Astrocyte of the cerebellum (primary cell): ENCODE measurements at regions not wholly inside any gene's neighbourhood (a gene's known extent, or its start where the extent isn't known, plus 50 kb on each side); places are given as distances from the start of the nearest gene placed in this dataset.

Experiments used
- DNase-seq: peaks from one replicate; pipeline ENCODE4 v3.0.0-alpha.2; 2011; ENCODE audit warnings: low read depth
- H3K4me3 ChIP-seq: 2 replicates; pipeline ENCODE4 v1.5.1; 2011; ENCODE audit warnings: mild to moderate bottlenecking, low read depth, low read length, moderate library complexity
- in situ Hi-C: cut with HindIII; loops from 2 replicates; pipeline ENCODE4 v1.10.0; 2017; ENCODE audit warnings: low sequenced_read_pairs
- TF ChIP-seq, protein P1 (sequence below): IDR thresholded peaks from 2 replicates; pipeline ENCODE4 v1.5.1; 2012; ENCODE audit warnings: low read length, low read depth, moderate library complexity, mild to moderate bottlenecking; ENCODE audit errors: missing control alignments

DNA sequence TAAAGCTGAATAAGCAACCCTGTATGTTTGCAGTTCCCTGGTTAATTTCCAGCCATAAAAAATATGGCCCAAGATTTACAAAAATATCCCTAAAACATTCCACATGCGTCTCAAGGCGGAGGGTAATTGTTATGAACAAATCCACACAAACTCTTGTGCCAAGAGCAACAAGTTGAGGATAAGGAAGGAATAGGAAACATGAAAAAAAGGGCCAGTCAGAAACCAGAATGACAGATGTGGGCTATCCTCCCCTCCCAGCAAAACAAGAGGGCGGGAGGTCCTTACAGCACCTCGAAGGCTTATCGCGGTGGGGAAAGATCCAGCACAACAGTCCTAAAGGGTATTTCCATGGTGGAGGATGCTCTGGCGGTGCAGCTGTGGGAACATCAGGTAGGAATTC lies 155.6 kb upstream of the HES1 start:
- no peak for DNase-seq
- H3K4me3 ChIP-seq, result no peak overlapping the region
- TF ChIP-seq, protein P1, sequence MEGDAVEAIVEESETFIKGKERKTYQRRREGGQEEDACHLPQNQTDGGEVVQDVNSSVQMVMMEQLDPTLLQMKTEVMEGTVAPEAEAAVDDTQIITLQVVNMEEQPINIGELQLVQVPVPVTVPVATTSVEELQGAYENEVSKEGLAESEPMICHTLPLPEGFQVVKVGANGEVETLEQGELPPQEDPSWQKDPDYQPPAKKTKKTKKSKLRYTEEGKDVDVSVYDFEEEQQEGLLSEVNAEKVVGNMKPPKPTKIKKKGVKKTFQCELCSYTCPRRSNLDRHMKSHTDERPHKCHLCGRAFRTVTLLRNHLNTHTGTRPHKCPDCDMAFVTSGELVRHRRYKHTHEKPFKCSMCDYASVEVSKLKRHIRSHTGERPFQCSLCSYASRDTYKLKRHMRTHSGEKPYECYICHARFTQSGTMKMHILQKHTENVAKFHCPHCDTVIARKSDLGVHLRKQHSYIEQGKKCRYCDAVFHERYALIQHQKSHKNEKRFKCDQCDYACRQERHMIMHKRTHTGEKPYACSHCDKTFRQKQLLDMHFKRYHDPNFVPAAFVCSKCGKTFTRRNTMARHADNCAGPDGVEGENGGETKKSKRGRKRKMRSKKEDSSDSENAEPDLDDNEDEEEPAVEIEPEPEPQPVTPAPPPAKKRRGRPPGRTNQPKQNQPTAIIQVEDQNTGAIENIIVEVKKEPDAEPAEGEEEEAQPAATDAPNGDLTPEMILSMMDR, result no peak
- in situ Hi-C loops, result no loop called here

DNA sequence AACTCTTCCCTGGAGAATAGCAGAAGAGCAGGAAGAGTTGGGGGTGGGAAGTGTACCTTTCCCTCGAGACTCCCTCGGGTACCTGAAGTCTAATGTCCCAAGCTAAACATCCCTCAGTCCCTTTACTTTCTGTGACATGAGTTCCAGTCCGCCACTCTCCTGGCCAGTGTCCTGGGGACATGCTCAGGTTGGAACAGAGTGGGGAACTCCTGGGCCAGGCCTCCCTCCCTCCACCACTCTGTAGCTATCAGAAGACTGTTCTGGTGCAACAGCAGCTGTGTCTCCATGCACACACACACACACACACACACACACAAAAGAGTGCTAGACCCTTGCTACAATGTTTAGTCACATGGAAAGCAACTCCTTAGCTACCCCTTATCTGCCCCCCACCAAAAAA lies 155.0 kb upstream of the HES1 start:
- H3K4me3 ChIP-seq, result no peak overlapping the region
- in situ Hi-C loops, result no loop called here
- DNase-seq, result no peak
- TF ChIP-seq, protein P1, result no peak

DNA sequence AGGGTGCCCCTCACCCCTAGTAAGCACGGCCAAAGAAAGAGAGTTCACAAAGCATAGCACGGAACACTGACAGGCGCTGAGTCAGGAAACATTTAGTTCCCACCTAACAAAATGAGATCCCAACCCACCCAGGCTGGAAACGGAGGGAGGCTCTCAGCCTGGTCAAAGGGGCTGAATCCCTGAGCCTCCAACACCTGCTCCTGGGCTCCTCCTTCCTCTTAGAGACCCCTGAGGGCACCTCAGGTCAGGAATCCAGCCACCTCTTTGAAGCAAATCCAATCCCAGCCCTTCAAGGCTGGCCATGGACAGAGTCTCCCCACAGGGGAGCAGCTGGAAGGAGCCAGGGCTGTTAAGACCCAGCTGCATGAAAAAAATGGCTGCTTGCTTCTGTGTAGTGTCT lies 154.4 kb upstream of the HES1 start:
- in situ Hi-C loops, result no loop called here
- DNase-seq, result no peak
- no peak overlapping the region for H3K4me3 ChIP-seq
- TF ChIP-seq, protein P1, result no peak

DNA sequence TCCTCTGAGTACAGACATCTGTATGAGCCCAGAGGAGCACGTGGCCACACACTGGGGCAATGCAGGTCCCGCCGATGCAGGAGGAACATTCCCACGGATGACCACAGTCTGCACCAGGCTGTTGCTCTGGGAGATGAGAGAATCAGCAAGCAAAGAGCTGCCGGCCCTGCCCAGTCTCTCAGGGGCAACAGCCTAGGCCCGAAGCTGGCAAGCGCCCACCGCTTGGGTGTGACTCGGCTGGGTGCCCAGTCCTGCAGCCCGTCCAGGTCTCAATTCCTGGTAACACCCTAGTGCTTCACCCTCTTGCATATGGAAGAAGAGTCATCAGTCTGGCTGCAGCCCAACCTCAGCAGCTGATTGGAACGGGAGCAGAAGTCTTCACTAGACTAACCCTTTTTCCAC lies 153.7 kb upstream of the HES1 start:
- TF ChIP-seq, protein P1, result no peak
- in situ Hi-C loops, result no loop called here
- H3K4me3 ChIP-seq, result no peak overlapping the region
- DNase-seq, result no peak

DNA sequence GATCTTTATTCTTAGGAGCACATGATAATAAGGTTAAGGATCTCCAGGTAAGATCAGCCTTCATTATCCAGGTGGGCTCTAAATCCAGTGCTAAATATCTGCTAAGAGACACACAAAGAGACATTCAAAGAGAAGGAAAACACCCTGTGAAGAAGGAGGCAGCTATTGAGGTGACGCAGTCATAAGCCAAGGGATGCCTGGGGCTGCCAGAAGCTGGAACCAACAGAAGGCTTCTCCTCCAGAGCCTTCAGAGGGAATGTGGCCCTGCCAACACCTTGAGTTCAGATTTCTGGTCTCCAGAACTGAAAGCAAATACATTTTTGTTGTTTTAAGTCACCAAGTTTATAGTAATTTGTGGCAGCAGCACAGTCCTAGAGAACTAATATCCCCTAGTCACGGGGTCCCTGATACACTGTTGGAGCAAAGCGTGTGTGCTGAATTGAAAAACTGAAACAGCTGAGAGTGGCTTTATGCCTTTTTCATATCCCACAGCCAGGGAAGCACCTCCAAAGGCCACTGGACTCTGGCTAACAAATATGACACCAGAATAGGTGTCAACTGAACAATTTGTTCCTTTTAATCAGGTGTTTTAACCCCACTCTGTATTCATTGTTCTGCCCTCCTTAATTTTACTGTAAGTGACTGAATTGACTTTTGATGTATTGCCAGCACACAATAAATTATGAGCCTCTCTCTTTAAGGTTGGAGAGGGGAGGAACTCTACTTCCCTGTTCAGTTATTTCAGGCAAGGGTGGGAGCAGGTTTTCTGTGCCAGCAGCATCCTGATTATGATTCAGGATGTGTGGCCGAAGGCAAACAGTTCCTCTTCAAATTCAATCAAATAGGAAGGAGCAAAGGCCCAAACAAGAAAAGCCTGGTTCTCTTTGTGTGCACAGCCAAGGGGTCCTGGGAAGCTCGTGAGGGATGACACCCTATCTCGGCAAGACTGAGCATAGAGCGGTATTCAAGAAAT lies 151.8 kb upstream of the HES1 start:
- H3K4me3 ChIP-seq, result no peak overlapping the region
- TF ChIP-seq, protein P1, result no peak
- in situ Hi-C loops, result no loop called here
- DNase-seq, result no peak

DNA sequence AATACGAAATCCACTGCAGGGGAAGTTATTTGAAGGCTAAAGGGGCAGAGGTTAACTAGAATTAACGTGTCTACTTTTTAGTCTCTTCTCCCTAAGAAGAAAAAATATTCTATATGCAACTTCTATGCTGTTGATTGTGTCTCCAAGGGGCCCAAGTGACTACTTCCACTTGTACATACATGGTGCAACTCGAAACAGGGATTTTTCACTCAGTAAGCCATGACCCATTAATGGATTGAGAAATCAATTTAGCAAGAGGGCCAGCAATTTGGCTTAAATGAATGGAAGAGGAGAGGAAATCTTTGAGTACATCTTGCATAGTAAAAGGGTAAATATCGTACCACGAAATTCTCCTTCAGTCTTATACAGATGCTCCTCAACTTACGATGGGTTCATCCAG lies 151.1 kb upstream of the HES1 start:
- no peak overlapping the region for H3K4me3 ChIP-seq
- TF ChIP-seq, protein P1, result no peak
- in situ Hi-C loops, result no loop called here
- no peak for DNase-seq
